HG03280 (cell line): ENCODE measurements at regions not wholly inside any gene's neighbourhood (a gene's known extent, or its start where the extent isn't known, plus 50 kb on each side); places are given as distances from the start of the nearest gene placed in this dataset.

Experiments used
- ATAC-seq: cut with Tn5 transposase; IDR thresholded peaks from one replicate; pipeline ENCODE4 v1.9.1; 2021; ENCODE audit warnings: mild to moderate bottlenecking, moderate library complexity; ENCODE audit not compliant: unreplicated experiment

GRCh38 chr3:29215948-29216347 lies 64.9 kb upstream of the RBMS3 start:
- ATAC-seq, result no peak

GRCh38 chr3:29226706-29227105 lies 54.2 kb upstream of the RBMS3 start:
- ATAC-seq, result no peak

GRCh38 chr3:29227307-29227706 lies 53.6 kb upstream of the RBMS3 start:
- no peak for ATAC-seq
